Liver (tissue), 3 donors: ENCODE measurements at regions not wholly inside any gene's neighbourhood (a gene's known extent, or its start where the extent isn't known, plus 50 kb on each side); places are given as distances from the start of the nearest gene placed in this dataset.

Source experiments
- ATF3 ChIP-seq: IDR thresholded peaks from 2 replicates; pipeline ENCODE4 v1.6.1; 2016; ENCODE audit warnings: antibody characterized with exemption
- CTCF ChIP-seq: fragments of 150-350 bp; IDR thresholded peaks from 2 replicates; pipeline ENCODE4 v1.5.1; 2017; ENCODE audit warnings: improper control_type of control experiment, low read depth, low read length; ENCODE audit not compliant: missing input control
- EGR1 ChIP-seq, 2 donors: IDR thresholded peaks; 2 replicates each; pipeline ENCODE4 v1.6.1; 2016 to 2018; ENCODE audit warnings: antibody characterized with exemption in 2 of 2, low read depth in 2 of 2
- FOXA1 ChIP-seq: IDR thresholded peaks from 2 replicates; pipeline ENCODE4 v1.6.1; 2016; ENCODE audit warnings: antibody characterized with exemption
- HNF4A ChIP-seq, 2 donors: conservative IDR thresholded peaks; 2 replicates each; pipeline ENCODE4 v1.6.1; 2016; ENCODE audit warnings: antibody characterized with exemption in 2 of 2, mild to moderate bottlenecking in 2 of 2
- MAX ChIP-seq: IDR thresholded peaks from 2 replicates; pipeline ENCODE4 v1.6.1; 2016; ENCODE audit warnings: antibody characterized with exemption
- RAD21 ChIP-seq, 2 donors: IDR thresholded peaks; 2 replicates each; pipeline ENCODE4 v1.6.1; 2016; ENCODE audit warnings: antibody characterized with exemption in 2 of 2, mild to moderate bottlenecking in 2 of 2
- REST ChIP-seq: IDR thresholded peaks from 2 replicates; pipeline ENCODE4 v1.6.1; 2016; ENCODE audit warnings: antibody characterized with exemption, mild to moderate bottlenecking
- donor health status: healthy.
- donor health status: healthy.

GRCh38 chr9:96047116-96047639 lies 171.7 kb downstream of the ERCC6L2 start:
- TF ChIP-seq CTCF (no peak), RAD21 (IDR thresholded peaks at IDR 0.05) (no peak), EGR1 (IDR thresholded peaks at IDR 0.05; ENCODE audit: low read depth in 2 of 2) (no peak), REST (no peak), HNF4A (conservative IDR thresholded peaks at IDR 0.05) (no peak), MAX (no peak), ATF3 (no peak), FOXA1 (no peak)
